ENCODE measurements at regions not wholly inside any gene's neighbourhood (a gene's known extent, or its start where the extent isn't known, plus 50 kb on each side); places are given as distances from the start of the nearest gene placed in this dataset.

GRCh38 chr3:66854601-66855151, 143.4 kb upstream of the KBTBD8 start:
- H3K36me3 ChIP-seq (ENCODE audit: control insufficient read depth in 4 of 4, insufficient read depth in 3 of 4, low read depth in 1 of 4, low read length in 3 of 4), result no peaks in the 10 kb centered on the region
- no peaks in the 10 kb centered on the region for H3K9me3 ChIP-seq (ENCODE audit: control insufficient read depth in 4 of 4, low read length in 3 of 4)
- TF ChIP-seq HNF4G (IDR thresholded peaks at IDR 0.05), result no peak
- H3K4me1 ChIP-seq (ENCODE audit: control insufficient read depth in 4 of 4, insufficient read depth in 4 of 4, low read length in 3 of 4), result peaks cover 0 to 18% (median 15%) of the 10 kb centered on the region in 4 donors
- H3K27ac ChIP-seq (ENCODE audit: low read depth in 1 of 2, low read length in 2 of 2), result no peak overlapping the region
- WGBS, result 64% methylated on average over 4 of the region's 4 CpGs
- no peak overlapping the region for H3K9ac ChIP-seq (ENCODE audit: low read depth in 1 of 2, low read length in 2 of 2)
- no peak for DNase-seq (ENCODE audit: low spot score)
- no peak overlapping the region for H3K4me3 ChIP-seq (ENCODE audit: low read depth in 1 of 3, low read length in 3 of 3)
- no peaks in the 10 kb centered on the region for H3K27me3 ChIP-seq (ENCODE audit: control insufficient read depth in 4 of 4, insufficient read depth in 4 of 4, low read length in 3 of 4)

GRCh38 chr3:66856533-66856932, 141.6 kb upstream of the KBTBD8 start:
- peaks cover 0 to 14% (median 11%) of the 10 kb centered on the region in 4 donors for H3K4me1 ChIP-seq (ENCODE audit: control insufficient read depth in 4 of 4, insufficient read depth in 4 of 4, low read length in 3 of 4)
- H3K9ac ChIP-seq (ENCODE audit: low read depth in 1 of 2, low read length in 2 of 2), result no peak overlapping the region
- no peak overlapping the region for H3K4me3 ChIP-seq (ENCODE audit: low read depth in 1 of 3, low read length in 3 of 3)
- no peaks in the 10 kb centered on the region for H3K36me3 ChIP-seq (ENCODE audit: control insufficient read depth in 4 of 4, insufficient read depth in 3 of 4, low read depth in 1 of 4, low read length in 3 of 4)
- 84% methylated on average over 8 of the region's 8 CpGs for WGBS
- H3K27me3 ChIP-seq (ENCODE audit: control insufficient read depth in 4 of 4, insufficient read depth in 4 of 4, low read length in 3 of 4), result no peaks in the 10 kb centered on the region
- H3K9me3 ChIP-seq (ENCODE audit: control insufficient read depth in 4 of 4, low read length in 3 of 4), result no peaks in the 10 kb centered on the region
- no peak for DNase-seq (ENCODE audit: low spot score)
- TF ChIP-seq SP1 (IDR thresholded peaks at IDR 0.05) (no peak), ZBTB33 (IDR thresholded peaks at IDR 0.05) (no peak), ATF3 (IDR thresholded peaks at IDR 0.05) (no peak), JUND (IDR thresholded peaks at IDR 0.05) (no peak), FOXA2 (IDR thresholded peaks at IDR 0.05) (no peak), NR2F2 (IDR thresholded peaks at IDR 0.05) (no peak), MAX (IDR thresholded peaks at IDR 0.05) (no peak), EGR1 (IDR thresholded peaks at IDR 0.05; ENCODE audit: low read depth in 2 of 2) (no peak), REST (IDR thresholded peaks at IDR 0.05) (no peak), HNF4G (IDR thresholded peaks at IDR 0.05) (no peak), FOXA1 (IDR thresholded peaks at IDR 0.05) (no peak), TAF1 (conservative IDR thresholded peaks at IDR 0.05) (no peak), RXRA (IDR thresholded peaks at IDR 0.05) (no peak), CTCF (IDR thresholded peaks at IDR 0.05; ENCODE audit: low read depth, low read length, missing input control) (no peak), HNF4A (conservative IDR thresholded peaks at IDR 0.05) (no peak), RAD21 (IDR thresholded peaks at IDR 0.05) (no peak), YY1 (IDR thresholded peaks at IDR 0.05) (no peak)
- H3K27ac ChIP-seq (ENCODE audit: low read depth in 1 of 2, low read length in 2 of 2), result no peak overlapping the region

All from liver (tissue), 8 donors.